Umbilical cord (tissue), 1 donor: ENCODE measurements at regions not wholly inside any gene's neighbourhood (a gene's known extent, or its start where the extent isn't known, plus 50 kb on each side); places are given as distances from the start of the nearest gene placed in this dataset.
"Not testable (repeated sequence)": the region's sequence is repeated elsewhere in the genome, so short reads cannot be mapped to it uniquely, and the experiment has no call there.

Experiments used
- DNase-seq: peaks from one replicate; pipeline ENCODE4 v3.0.0-alpha.2; 2015; ENCODE audit warnings: low spot score

DNA sequence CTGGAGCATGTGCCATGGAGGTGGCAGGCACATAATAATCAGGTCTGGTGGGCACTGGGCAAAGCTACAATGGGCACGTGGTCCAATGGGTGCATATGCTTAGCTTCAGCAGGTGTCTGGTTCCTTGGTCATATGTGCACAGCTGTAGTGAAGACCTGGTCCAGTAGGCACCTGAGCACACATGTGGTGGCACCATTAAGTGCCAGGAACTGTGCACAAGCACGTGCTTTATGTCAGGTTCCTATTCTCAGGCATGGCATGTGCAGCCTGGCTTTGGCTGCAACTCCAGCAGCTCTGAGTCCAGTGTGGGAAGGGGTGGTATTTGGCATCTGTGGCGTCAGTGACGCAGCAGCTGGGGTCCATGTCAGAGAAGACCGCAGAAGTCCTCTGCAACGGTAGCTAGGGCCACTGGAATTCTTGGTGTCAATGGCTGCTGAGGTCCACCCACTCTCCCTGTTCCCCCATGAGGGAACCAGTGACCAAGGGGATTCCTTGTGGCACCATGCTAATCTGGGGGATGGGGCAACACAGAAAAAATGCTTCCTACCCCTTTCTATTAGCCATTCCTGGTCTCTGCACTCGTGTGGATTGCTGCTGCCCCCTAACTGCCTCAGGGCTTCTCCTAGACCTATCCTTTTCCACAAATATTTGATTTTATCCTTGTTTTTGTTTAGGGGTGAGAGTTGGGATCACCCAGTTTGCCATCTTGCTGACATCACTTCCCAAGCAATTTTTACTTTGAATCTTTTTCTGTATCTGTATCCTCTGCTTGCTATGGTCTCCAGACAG lies 262.9 kb upstream of the MAP2 start:
- DNase-seq, result no peak

DNA sequence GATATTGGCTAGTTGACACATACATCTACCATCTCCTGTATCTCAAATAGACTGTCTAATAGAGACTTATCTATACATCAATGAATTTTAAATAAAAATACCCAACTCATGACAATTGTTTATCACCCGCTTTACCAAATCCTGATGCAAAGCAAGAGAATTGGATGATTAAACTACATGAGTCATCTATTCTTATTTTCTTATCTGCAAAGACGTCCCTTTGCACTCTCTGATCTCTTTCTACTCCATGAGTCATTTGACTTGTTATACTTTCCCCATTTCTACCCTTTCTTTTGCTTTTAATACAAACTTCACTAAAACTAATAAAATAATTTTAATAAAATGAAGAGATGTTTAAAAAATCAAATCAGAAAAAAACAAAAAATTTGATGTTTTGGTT lies 261.7 kb upstream of the MAP2 start:
- DNase-seq, result no peak

DNA sequence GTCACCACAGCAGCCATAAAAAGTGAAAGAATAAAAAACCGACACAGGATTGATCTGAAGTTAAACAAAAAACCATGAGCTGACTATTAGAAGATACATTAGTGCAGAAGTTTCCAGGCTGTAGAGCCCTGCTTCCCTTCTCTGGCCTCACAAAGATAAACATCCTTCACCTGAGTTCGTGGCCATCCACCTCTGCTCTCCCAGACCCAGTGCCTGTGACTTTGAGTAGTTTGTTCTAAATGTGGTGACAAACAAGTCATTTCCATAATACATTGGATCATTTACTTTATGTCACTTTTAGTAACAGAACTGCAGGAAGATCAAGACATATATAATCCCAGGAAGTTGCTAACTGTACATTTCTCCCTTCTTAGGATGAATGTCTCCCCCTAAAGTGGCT lies 241.9 kb upstream of the MAP2 start:
- DNase-seq, result no peak

DNA sequence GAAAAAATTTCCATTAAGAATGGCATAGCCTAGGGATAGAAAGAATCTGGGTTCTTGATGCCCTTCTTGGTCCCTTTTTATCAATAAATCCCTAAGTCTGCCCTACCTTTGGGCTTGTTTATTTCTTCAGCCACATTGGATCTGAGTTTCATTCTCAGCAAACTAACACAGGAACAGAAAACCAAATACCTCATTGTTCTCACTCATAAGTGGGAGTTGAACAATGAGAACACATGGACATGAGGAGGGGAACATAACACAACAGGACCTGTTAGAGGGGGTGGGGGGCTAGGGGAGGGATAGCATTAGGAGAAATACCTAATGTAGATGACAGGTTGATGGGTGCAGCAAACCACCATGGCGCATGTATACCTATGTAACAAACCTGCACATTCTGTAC lies 237.0 kb upstream of the MAP2 start:
- DNase-seq, result not testable (repeated sequence)

DNA sequence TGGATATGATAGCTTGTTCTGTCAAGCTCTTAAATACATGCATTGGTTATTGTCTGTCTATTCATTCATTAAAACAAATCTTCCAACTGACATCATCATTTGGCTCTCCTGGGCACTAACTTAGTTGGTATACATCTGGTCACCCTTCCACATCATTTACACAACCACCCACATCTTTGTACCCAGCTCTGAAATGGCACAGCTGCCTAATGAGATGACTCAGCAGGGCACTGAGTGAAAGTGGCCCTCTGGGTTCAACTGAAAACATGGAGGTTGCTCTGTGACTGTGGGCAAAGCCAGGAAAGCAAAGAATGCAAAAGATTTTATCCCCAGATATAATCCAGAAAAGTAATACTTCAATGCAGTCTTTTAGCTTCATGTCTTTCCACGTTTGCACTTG lies 234.0 kb upstream of the MAP2 start:
- no peak for DNase-seq

DNA sequence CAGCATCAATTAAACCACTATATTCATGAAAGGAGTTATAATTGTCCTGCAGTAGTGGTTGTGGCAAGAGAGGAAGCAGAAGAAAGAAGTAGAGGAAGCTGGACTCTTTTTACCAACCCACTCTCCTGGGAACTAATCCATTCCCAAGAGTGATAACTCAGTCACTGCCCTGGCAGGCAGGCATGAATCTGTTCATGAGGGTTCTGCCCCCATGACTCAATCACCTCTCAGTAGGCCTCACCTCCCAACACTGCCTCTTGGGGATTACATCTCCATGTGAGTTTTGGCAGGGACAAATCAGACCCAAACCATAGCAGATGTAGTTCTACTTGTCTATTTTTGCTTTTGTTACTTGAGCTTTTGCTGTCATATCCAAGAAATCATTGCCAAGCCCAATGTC lies 232.7 kb upstream of the MAP2 start:
- no peak for DNase-seq

DNA sequence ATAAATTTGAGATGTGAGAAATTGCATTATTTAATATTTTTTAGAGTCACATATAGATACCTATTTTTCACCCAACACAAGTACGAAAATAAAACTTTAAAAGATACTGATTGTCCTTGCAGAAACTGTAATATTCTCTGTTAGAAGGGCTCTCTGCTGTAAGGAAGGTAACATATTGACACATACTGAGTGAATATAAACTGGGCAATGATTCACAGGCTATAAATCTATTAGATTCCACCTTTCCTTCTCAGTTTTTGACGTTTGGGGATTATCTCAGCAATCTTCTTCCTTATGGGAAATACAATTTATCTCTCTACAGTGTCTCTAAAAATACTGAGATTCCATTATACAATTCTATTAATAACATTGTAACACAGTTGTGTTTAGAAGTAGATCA lies 229.1 kb upstream of the MAP2 start:
- no peak for DNase-seq

DNA sequence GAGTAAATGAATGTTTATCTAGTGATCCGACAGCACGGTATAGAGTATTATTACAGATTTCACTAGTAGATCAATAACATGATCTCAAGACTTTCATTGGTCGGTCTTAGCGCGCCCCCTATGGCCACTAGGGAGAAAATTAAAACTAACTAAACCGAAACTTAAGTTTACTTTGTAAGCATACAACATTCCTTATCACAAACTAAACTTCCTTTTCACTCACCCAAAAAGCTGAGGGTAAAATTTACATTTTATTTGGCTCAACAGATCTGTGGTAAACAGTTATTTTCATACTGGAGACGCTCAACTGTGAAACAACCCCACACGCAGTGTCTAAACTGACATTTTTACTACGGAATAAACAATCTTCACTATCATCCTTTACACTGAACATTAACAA lies 215.6 kb upstream of the MAP2 start:
- DNase-seq, result peak; percentile 6

DNA sequence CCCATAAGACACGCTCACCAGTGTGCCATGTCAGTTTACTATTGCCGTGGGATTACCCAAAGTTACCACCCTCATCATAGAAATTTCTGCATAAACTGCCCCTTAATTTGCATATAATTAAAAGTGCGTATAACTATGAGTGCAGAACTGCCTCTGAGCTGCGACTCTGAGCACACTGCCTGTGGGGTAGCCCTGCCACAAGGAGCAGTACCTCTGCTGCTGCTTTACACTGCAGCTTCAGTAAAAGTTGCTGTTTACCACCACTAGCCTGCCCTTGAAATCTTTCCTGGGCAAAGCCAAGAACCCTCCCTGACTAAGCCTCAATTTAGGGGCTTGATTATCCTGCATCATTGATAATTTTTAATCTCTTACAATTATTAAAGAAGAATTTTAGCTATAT lies 213.9 kb upstream of the MAP2 start:
- no peak for DNase-seq

DNA sequence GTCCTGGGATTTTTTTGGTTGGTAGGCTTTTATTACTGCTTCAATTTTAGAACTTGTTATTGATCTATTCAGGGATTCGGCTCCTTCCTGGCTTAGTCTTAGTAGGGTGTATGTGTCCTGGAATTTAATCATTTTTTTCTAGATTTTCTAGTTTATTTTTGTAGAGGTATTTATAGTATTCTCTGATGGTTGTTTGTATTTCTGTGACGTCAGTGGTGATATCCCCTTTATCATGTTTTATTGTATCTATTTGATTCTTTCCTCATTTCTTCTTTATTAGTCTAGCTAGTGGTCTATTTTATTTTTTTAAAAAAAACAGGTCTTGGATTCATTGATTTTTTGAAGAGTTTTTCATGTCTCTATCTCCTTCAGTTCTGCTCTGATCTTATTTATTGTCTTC lies 193.3 kb upstream of the MAP2 start:
- DNase-seq, result no peak

DNA sequence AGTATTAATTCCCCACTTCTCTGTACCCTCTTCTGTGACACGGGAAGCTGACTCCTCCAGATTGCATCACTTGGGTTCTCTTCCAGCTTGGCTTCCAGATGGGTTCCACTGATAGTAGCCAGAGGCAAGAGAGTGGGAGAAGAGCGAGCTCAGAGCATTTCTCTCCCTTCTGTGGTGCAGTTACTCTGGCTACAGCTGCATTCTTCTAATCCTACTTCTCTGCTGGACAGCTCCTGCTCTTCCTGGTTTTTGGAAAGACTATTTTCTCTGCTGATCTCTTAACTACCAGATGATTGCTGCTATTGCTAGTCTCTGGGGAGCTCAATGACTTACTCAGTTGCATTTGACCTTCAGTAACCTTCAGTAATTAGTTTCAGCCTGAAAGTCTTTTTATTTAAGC lies 187.5 kb upstream of the MAP2 start:
- DNase-seq, result peak; percentile 8

DNA sequence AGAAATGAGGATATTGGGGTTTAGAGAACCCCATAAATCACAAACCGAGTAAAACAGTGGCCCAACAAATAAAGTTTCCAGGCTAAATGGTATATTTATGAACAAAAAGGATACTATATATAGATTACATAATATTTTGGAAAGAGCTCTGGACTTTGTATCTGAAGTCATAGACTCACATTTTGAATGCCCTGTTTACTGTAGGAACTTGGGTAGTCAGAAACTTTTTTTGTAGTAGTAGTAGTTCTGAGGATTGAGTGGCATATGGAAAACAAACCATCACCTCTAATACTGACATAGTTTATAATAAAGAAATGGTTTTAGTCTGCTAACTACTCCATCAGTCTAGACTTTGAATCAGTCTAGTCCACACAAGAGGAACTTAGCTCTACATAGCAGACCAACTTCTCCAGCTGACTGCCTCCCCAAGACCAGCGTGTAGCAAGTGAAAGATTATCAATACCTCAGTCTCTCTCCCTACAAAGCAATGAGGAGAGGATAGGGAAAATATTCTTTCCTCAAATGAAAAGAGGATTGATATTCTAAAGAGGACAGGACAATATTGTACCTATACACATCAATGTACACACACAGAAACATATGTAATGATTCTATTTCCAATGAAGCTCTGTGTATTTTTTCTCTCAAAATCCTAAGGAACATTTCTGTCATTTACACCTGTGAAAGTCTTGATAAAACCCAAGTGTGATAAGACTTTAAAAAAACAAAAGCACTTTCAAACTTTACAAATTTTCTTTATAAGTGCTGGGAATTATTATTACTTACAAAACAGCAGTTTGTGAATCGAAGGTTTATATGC lies 184.9 kb upstream of the MAP2 start:
- no peak for DNase-seq

DNA sequence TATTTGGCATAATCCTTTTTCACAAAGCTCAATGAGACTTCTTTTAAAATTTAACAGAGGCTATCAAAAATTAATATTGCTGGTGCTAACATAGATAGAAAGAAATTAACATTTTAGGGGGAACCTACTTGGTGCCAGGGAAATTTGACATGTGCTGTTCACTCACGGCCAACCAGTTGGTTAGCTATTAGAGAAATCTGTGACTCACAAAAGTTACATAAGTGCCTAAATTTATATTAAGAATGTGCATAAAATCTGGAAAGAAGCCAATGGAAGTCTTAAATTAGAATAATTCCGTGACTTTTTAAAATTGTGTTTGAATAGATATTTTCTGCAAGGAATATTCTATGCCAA lies 184.3 kb upstream of the MAP2 start:
- no peak for DNase-seq

DNA sequence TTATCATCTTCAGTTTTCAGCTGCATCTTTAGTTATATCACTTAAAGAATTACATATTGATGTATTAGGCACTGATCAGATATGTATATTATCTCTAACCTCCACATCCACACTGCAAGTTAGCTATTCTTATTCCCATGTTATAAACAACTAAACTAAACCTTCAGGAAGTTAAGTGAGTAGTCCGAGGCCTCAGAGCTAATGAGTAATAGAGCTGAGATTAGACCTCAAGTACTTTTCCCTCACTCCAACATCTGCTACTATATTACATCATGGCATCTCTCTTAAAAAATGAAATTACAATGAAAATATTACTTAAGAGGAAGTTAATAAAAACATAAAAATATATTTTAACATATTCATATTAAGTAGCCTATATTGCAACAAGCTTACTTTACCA lies 183.6 kb upstream of the MAP2 start:
- DNase-seq, result no peak

DNA sequence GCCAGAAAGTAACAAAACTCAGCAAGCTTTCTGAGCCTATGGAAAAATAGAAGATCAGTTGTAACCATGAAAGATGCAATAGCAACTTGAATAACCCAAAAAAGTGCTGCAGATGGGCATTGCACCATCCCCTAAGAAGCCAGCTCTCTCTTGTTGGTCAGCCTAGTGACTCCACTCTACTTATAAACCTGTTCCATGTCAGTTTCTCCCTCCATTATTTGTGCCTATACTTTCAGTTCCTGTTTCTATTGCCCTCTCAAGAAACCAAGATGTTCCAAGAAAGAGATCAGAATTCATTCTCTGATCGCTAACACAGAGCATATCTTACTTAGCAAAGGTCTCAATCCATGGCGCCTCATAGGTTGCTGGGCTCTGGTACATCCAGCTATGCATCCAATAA lies 170.3 kb upstream of the MAP2 start:
- DNase-seq, result no peak

DNA sequence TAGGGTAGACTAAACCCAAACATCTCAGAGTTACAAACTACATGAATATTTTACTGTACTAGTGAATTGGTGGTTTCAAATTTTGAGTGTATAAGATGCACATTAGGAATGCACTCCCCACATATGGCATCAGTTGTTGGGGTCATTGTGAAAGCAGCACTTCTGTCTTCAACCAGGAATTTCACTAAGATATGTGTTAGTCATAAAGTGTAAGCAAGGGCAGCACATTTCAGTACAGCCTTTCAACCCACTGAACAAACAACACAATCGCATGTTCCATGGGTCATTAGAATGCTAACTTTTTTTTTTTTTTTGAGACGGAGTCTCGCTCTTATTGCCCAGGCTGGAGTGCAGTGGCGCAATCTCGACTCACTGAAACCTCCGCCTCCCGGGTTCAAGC lies 164.1 kb upstream of the MAP2 start:
- no peak for DNase-seq

DNA sequence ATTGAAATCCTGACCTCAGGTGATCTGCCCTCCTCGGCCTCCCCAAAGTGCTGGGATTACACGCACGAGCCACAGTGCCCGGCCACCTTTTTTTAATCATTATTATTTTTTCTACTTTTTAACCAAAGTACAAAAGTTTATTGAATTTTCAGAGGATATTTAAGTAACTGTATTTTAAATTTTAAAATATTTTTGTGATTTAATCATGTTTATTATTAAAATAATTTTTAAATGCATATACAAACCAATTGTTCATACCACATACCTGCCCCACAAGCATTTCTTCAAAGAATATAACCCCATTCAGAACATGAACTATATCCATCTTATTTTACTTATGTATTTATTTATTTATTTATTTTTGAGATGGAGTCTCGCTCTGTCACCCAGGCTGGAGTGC lies 163.6 kb upstream of the MAP2 start:
- no peak for DNase-seq

DNA sequence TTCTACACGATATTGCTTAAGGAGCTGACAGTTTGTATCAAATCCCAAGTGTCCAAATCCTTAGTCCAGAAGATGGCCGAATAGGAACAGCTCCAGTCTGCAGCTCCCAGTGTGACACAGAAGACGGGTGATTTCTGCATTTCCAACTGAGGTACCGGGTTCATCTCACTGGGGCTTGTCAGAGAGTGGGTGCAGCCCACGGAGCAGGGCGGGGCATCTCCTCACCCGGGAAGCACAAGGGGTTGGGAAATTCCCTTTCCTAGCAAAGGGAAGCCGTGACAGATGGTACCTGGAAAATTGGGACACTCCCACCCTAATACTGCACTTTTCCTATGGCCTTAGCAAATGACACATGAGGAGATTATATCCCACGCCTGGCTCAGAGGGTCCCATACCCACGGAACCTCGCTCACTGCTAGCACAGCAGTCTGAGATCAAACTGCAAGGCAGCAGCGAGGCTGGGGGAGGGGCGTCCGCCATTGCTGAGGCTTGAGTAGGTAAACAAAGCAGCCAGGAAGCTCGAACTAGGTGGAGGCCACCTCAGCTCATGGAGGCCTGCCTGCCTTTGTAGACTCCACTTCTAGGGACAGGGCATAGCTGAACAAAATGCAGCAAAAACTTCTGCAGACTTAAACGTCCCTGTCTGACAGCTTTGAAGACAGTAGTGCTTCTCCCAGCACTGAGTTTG lies 162.3 kb upstream of the MAP2 start:
- DNase-seq, result not testable (repeated sequence)

DNA sequence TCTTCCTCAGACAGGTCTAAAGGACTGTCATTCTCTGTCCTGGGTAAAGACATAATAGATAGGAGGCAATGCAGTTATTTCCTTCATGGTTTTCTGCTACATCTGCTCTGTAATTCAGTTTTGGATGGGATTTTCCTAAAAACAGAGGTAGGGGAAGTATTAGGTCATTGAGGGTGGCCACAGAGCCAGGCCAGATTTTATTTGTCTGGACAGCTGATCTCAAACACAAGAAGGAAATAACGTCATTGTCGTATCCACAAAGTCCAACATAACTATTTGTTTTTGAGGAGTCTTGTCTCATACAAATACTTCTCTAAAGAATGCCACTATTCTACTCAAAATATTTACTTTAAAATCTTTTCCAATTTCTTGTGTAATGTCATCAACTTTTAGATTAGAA lies 154.8 kb upstream of the MAP2 start:
- no peak for DNase-seq

DNA sequence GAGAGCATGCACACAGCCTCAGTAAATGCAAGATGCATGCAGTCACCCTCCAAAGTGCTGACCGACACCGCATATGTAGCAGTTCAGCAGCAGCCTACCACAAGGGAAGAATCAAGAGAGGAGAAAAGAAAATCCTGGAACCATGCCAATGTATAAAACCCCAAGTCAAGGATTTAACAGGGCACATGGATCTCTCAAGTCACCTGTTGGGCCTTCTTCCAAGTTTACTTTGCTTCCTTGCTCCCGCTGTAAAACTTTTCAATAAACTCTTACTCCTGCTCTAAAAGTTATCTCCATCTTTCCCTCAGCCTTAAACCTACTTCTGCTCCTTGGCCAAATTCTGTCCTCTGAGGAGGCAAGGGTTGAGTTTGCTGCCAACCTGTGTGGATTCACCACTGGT lies 147.8 kb upstream of the MAP2 start:
- DNase-seq, result no peak

DNA sequence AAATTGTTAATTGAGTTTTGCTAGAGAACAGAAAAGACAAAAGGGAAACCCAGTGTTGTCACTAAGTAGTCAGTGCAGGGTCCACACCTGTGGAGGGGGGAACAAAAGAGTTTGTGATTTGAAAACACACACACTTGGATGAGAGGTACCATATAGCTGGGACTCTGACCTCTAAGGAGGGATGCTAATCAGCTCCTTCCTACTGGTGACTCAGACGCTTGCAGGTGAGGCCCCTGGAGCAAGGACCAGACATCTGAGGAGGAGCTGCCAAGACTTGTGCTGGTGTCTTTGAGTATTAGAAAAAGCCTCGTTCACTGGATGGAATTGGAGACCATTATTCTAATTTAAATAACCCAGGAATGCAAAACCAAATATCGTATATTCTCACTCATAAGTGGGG lies 146.4 kb upstream of the MAP2 start:
- no peak for DNase-seq

DNA sequence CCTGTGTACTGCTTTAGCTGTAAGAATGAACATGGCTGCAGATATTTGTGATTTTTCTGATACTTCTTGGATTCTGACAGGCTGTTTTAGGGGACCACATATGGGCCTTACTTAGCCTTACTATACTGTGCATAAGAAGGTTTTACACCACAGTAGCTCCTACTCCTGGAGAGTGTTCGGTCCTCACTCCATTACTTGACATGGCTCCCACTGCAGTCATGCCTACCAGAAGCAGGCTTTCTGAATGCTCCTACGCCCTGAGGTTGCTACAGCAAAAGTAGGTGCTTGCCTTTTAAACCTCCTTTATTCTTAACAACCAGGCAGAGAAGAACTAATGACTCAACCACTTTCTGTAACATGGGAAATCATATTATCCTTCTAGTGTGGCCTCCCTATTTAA lies 125.2 kb upstream of the MAP2 start:
- DNase-seq, result no peak

DNA sequence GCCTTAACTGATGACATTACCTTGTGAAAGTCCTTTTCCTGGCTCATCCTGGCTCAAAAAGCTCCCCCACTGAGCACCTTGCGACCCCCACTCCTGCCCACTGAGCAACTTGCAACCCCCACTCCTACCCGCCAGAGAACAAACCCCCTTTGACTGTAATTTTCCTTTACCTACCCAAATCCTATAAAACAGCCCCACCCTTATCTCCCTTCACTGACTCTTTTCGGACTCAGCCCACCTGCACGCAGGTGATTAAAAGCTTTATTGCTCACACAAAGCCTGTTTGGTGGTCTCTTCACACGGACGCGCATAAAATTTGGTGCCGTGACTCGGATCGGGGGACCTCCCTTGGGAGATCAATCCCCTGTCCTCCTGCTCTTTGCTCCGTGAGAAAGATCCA lies 124.4 kb upstream of the MAP2 start:
- DNase-seq, result not testable (repeated sequence)
